ENCODE measurements at regions not wholly inside any gene's neighbourhood (a gene's known extent, or its start where the extent isn't known, plus 50 kb on each side); places are given as distances from the start of the nearest gene placed in this dataset.

DNA sequence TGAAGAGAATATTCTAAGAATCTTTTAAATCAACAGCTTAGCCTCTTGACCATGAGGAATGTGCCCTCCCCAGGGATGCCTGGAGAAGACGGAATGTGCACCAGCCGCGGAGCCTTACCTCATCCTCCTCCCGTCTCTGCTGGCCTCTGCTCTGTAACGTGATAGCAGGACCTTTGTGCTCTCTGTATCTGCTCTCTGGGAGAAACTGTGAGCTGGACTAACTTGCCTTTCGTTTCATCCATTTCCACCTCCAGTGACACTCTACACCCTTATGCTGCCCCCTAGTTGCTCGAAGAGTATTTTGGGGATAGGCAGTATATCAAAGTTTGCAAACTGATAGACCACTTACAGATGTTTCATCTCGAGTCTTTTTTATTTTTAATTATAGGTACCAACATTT, 141.4 kb downstream of the NPR3 start:
- TF ChIP-seq, protein P1, sequence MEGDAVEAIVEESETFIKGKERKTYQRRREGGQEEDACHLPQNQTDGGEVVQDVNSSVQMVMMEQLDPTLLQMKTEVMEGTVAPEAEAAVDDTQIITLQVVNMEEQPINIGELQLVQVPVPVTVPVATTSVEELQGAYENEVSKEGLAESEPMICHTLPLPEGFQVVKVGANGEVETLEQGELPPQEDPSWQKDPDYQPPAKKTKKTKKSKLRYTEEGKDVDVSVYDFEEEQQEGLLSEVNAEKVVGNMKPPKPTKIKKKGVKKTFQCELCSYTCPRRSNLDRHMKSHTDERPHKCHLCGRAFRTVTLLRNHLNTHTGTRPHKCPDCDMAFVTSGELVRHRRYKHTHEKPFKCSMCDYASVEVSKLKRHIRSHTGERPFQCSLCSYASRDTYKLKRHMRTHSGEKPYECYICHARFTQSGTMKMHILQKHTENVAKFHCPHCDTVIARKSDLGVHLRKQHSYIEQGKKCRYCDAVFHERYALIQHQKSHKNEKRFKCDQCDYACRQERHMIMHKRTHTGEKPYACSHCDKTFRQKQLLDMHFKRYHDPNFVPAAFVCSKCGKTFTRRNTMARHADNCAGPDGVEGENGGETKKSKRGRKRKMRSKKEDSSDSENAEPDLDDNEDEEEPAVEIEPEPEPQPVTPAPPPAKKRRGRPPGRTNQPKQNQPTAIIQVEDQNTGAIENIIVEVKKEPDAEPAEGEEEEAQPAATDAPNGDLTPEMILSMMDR (IDR thresholded peaks at IDR 0.05; ENCODE audit: low read length), result no peak
- TF ChIP-seq EZH2 (optimal IDR thresholded peaks at IDR 0.05; ENCODE audit: low read depth, low read length) (no peak), EZH2phosphoT487 (IDR thresholded peaks at IDR 0.05; ENCODE audit: low read length) (no peak)
